ENCODE measurements at regions not wholly inside any gene's neighbourhood (a gene's known extent, or its start where the extent isn't known, plus 50 kb on each side); places are given as distances from the start of the nearest gene placed in this dataset.

DNA sequence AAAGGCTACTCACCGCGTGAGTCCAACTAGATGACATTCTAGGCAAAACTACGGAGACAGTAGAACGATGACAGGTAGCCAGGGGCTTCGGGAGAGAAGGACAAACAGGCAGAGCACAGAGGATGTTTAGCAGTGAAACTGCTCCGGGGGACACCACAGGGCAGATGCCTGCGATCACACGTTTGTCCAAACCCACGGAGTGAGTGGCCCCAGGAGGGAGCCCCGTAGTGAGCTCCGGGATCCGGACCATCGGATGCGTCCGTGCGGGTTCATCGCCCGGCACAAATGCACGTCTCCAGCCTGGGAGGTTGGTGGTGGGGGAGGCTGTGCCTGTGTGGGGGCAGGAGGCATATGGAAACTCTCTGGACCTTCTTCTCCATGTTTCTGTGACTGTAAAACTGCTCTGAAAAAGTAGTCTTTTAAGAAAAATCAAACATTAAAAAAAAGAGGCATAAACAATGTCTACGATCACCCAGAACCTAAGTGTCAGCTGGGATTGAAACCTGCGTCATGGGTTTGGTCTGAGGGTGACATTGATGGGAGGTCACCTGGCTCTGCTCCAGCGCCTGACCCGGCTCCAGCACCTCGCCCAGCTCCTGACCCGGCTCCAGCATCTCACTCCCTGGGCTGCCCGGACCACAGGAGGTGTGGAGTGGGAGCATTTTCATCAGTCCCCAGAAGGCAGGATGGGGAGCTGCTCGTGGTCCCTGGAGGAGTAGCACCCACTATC, 83.0 kb upstream of the CTDP1 start:
- no peak for DNase-seq (ENCODE audit: low read depth, low spot score)
- H2AFZ ChIP-seq (ENCODE audit: low read depth, low read length, poor library complexity, severe bottlenecking) = no peak overlapping the region
- no peaks in the 10 kb centered on the region for H3K36me3 ChIP-seq (ENCODE audit: control insufficient read depth in 1 of 2, insufficient read depth in 2 of 2, low read length in 2 of 2)
- intact Hi-C loops (cut with micrococcal nuclease) = no loop called here
- peaks cover 33% of the 10 kb centered on the region for H3K27me3 ChIP-seq (ENCODE audit: insufficient read depth, low read length)
- no peak overlapping the region for H3K4me2 ChIP-seq (ENCODE audit: low read length)
- H3K4me1 ChIP-seq (ENCODE audit: control insufficient read depth in 1 of 2, insufficient read depth in 2 of 2, low read length in 2 of 2) = no peaks in the 10 kb centered on the region
- ChIA-PET POLR2A (no interaction called here), RAD21 (ENCODE audit: low non-redundant PET in 1 of 2, low total read pairs in 2 of 2, uncharacterized antibody in 2 of 2, unreplicated experiment in 2 of 2) (no interaction called here), CTCF (no interaction called here)
- TF ChIP-seq POLR2AphosphoS5 (IDR thresholded peaks at IDR 0.05; ENCODE audit: low read depth, low read length) (no peak), SIN3A (IDR thresholded peaks at IDR 0.05; ENCODE audit: low read depth) (no peak), EZH2 (IDR thresholded peaks at IDR 0.05) (no peak), EZH2phosphoT487 (IDR thresholded peaks at IDR 0.05; ENCODE audit: borderline replicate concordance) (no peak), SP1 (IDR thresholded peaks at IDR 0.05; ENCODE audit: low read depth) (no peak), ZFX (IDR thresholded peaks at IDR 0.05) (no peak), ZNF274 (IDR thresholded peaks at IDR 0.05; ENCODE audit: low read depth, low read length) (no peak), YY1 (IDR thresholded peaks at IDR 0.05; ENCODE audit: extremely low read depth, insufficient replicate concordance, low read depth, low read length) (no peak), ELF1 (IDR thresholded peaks at IDR 0.05; ENCODE audit: borderline replicate concordance, low read depth) (no peak), SRF (IDR thresholded peaks at IDR 0.05; ENCODE audit: low read depth) (no peak), EGR1 (IDR thresholded peaks at IDR 0.05; ENCODE audit: low read depth) (no peak), JUND (IDR thresholded peaks at IDR 0.05) (no peak)
- TF ChIP-seq, protein P1, sequence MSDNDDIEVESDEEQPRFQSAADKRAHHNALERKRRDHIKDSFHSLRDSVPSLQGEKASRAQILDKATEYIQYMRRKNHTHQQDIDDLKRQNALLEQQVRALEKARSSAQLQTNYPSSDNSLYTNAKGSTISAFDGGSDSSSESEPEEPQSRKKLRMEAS (IDR thresholded peaks at IDR 0.05) = no peak
- TF ChIP-seq, protein P2, sequence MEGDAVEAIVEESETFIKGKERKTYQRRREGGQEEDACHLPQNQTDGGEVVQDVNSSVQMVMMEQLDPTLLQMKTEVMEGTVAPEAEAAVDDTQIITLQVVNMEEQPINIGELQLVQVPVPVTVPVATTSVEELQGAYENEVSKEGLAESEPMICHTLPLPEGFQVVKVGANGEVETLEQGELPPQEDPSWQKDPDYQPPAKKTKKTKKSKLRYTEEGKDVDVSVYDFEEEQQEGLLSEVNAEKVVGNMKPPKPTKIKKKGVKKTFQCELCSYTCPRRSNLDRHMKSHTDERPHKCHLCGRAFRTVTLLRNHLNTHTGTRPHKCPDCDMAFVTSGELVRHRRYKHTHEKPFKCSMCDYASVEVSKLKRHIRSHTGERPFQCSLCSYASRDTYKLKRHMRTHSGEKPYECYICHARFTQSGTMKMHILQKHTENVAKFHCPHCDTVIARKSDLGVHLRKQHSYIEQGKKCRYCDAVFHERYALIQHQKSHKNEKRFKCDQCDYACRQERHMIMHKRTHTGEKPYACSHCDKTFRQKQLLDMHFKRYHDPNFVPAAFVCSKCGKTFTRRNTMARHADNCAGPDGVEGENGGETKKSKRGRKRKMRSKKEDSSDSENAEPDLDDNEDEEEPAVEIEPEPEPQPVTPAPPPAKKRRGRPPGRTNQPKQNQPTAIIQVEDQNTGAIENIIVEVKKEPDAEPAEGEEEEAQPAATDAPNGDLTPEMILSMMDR (IDR thresholded peaks at IDR 0.05 in 2 of 3, conservative IDR thresholded peaks at IDR 0.05 in 1 of 3; ENCODE audit: borderline replicate concordance in 1 of 3, insufficient read depth in 1 of 3, low read depth in 2 of 3, low read length in 2 of 3) = no peak
- TF ChIP-seq, protein P3, sequence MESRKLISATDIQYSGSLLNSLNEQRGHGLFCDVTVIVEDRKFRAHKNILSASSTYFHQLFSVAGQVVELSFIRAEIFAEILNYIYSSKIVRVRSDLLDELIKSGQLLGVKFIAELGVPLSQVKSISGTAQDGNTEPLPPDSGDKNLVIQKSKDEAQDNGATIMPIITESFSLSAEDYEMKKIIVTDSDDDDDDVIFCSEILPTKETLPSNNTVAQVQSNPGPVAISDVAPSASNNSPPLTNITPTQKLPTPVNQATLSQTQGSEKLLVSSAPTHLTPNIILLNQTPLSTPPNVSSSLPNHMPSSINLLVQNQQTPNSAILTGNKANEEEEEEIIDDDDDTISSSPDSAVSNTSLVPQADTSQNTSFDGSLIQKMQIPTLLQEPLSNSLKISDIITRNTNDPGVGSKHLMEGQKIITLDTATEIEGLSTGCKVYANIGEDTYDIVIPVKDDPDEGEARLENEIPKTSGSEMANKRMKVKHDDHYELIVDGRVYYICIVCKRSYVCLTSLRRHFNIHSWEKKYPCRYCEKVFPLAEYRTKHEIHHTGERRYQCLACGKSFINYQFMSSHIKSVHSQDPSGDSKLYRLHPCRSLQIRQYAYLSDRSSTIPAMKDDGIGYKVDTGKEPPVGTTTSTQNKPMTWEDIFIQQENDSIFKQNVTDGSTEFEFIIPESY (IDR thresholded peaks at IDR 0.05; ENCODE audit: extremely low read depth, insufficient replicate concordance, low read length) = no peak
- no peak overlapping the region for H3K9ac ChIP-seq (ENCODE audit: low read length)
- H3K9me3 ChIP-seq (ENCODE audit: control insufficient read depth in 1 of 2, insufficient read depth in 1 of 2, low read depth in 1 of 2, low read length in 2 of 2) = no peaks in the 10 kb centered on the region
- no peak overlapping the region for H3K27ac ChIP-seq (ENCODE audit: low read depth, low read length)
- no peaks in the 10 kb centered on the region for H3K9me2 ChIP-seq (ENCODE audit: insufficient read depth)
- no peak for ATAC-seq
- BruUV-seq (replicated peaks) = no TSS peak
- no peak overlapping the region for H3K4me3 ChIP-seq (replicated peaks in 1 of 2; ENCODE audit: low read depth in 1 of 2, low read length in 2 of 2)
- no peaks in the 10 kb centered on the region for H4K20me1 ChIP-seq (ENCODE audit: insufficient read depth)
- H3K79me2 ChIP-seq (ENCODE audit: insufficient read depth, low read length) = no peaks in the 10 kb centered on the region
